ENCODE measurements at regions not wholly inside any gene's neighbourhood (a gene's known extent, or its start where the extent isn't known, plus 50 kb on each side); places are given as distances from the start of the nearest gene placed in this dataset.

DNA sequence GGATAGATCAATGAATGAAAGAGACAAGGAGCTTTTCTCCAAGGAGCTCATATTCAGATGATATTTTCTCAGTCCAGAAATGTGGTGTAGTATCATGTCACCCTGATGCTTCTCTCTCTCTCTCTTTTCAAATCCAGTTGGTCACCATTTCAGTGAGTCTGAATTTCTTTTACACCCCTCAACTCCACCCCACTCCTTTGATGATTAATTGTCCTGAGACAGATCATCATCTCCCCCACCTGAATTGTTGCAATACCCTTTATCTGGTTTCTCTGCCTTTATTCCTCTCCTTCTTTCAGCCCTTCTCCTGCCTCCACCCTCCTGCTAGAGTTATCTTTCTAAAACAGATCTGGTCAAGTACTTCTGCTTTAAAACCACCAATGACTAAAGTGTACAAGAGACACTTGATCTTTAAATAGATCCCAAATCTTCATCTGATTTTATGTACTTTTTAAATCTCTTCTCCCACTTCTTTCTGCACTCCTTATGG lies 299.8 kb downstream of the KLF5 start:
- Histone ChIP-seq H4K20me1 (ENCODE audit: insufficient read depth, low read length) (no peaks in the 10 kb centered on the region), H3K23ac (ENCODE audit: low read depth, low read length) (no peak overlapping the region), H4K8ac (ENCODE audit: low read depth in 2 of 2, low read length in 2 of 2) (no peak overlapping the region), H2AK9ac (replicated peaks; ENCODE audit: low read depth, low read length, poor library complexity) (no peak overlapping the region), H3K79me1 (ENCODE audit: low read depth in 1 of 2, low read length in 2 of 2) (no peaks in the 10 kb centered on the region), H3K9ac (ENCODE audit: low read depth, low read length) (no peak overlapping the region), H2BK120ac (ENCODE audit: low read depth, low read length) (no peak overlapping the region), H3K56ac (ENCODE audit: extremely low read depth, insufficient read depth, low read length) (no peak overlapping the region), H3K18ac (ENCODE audit: low read depth, low read length) (no peak overlapping the region), H3K9me1 (ENCODE audit: insufficient read depth, low read length) (no peaks in the 10 kb centered on the region), H4K91ac (ENCODE audit: insufficient read depth, low read depth, low read length) (no peak overlapping the region), H2BK20ac (ENCODE audit: low read depth, low read length) (no peak overlapping the region), H3K9me3 (ENCODE audit: control insufficient read depth, insufficient read depth, low read length) (no peaks in the 10 kb centered on the region), H2AK5ac (ENCODE audit: low read depth, low read length) (no peak overlapping the region), H2AFZ (replicated peaks; ENCODE audit: low read length, poor library complexity) (no peak overlapping the region), H3K4me2 (ENCODE audit: low read depth, low read length) (no peak overlapping the region), H3K27me3 (ENCODE audit: control insufficient read depth, insufficient read depth, low read length) (peaks cover 2% of the 10 kb centered on the region; the same call in 1 of the 2 replicates), H3K4me3 (ENCODE audit: insufficient read depth, low read depth, low read length) (no peak overlapping the region), H2BK5ac (ENCODE audit: low read depth, low read length, poor library complexity, severe bottlenecking) (no peak overlapping the region), H3K4ac (ENCODE audit: low read depth, low read length) (no peak overlapping the region), H3K36me3 (ENCODE audit: control insufficient read depth, insufficient read depth, low read length) (no peaks in the 10 kb centered on the region), H4K5ac (ENCODE audit: low read depth, low read length) (no peak overlapping the region), H3K14ac (replicated peaks; ENCODE audit: low read depth, low read length) (no peak overlapping the region), H3K27ac (ENCODE audit: insufficient read depth, low read length) (no peak overlapping the region), H3K4me1 (ENCODE audit: control insufficient read depth, insufficient read depth, low read length) (no peaks in the 10 kb centered on the region), H2BK15ac (ENCODE audit: low read depth, low read length) (no peak overlapping the region)
- no TSS peak for BruUV-seq (replicated peaks)
- ChIA-PET CTCF (no interaction called here), POLR2A (ENCODE audit: unreplicated experiment) (no interaction called here)
- in situ Hi-C loops (cut with MboI; ENCODE audit: low sequenced_read_pairs) (no loop called here), intact Hi-C loops (cut with micrococcal nuclease) (no loop called here), dilution Hi-C loops (cut with HindIII; ENCODE audit: low sequenced_read_pairs, unreplicated experiment) (no loop called here)
- no peak for TF ChIP-seq RAD21 (IDR thresholded peaks at IDR 0.05; ENCODE audit: low read length)
- TF ChIP-seq NFE2L2 (IDR thresholded peaks at IDR 0.05; ENCODE audit: low read depth, low read length): no peak
- TF ChIP-seq RCOR1 (IDR thresholded peaks at IDR 0.05; ENCODE audit: insufficient replicate concordance, low read length): no peak
- TF ChIP-seq SMC3 (IDR thresholded peaks at IDR 0.05; ENCODE audit: low read depth, low read length): no peak
- TF ChIP-seq, protein P1, sequence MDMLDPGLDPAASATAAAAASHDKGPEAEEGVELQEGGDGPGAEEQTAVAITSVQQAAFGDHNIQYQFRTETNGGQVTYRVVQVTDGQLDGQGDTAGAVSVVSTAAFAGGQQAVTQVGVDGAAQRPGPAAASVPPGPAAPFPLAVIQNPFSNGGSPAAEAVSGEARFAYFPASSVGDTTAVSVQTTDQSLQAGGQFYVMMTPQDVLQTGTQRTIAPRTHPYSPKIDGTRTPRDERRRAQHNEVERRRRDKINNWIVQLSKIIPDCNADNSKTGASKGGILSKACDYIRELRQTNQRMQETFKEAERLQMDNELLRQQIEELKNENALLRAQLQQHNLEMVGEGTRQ (IDR thresholded peaks at IDR 0.05; ENCODE audit: low read depth, low read length): no peak
- no peak for TF ChIP-seq POLR2A (IDR thresholded peaks at IDR 0.05; ENCODE audit: low read depth, low read length)
- TF ChIP-seq FOS (IDR thresholded peaks at IDR 0.05; ENCODE audit: low read depth, low read length): no peak
- TF ChIP-seq MAFK (IDR thresholded peaks at IDR 0.05; ENCODE audit: low read depth, low read length): no peak
- TF ChIP-seq BHLHE40 (IDR thresholded peaks at IDR 0.05; ENCODE audit: low read depth, low read length): no peak
- no peak for TF ChIP-seq CEBPB (IDR thresholded peaks at IDR 0.05; ENCODE audit: low read depth, low read length)
- TF ChIP-seq MAZ (IDR thresholded peaks at IDR 0.05; ENCODE audit: borderline replicate concordance, low read depth, low read length): no peak
- no peak for TF ChIP-seq MXI1 (IDR thresholded peaks at IDR 0.05; ENCODE audit: borderline replicate concordance, low read depth, low read length)
- no peak for TF ChIP-seq CHD1 (IDR thresholded peaks at IDR 0.05; ENCODE audit: low read depth, low read length)
- TF ChIP-seq, protein P2, sequence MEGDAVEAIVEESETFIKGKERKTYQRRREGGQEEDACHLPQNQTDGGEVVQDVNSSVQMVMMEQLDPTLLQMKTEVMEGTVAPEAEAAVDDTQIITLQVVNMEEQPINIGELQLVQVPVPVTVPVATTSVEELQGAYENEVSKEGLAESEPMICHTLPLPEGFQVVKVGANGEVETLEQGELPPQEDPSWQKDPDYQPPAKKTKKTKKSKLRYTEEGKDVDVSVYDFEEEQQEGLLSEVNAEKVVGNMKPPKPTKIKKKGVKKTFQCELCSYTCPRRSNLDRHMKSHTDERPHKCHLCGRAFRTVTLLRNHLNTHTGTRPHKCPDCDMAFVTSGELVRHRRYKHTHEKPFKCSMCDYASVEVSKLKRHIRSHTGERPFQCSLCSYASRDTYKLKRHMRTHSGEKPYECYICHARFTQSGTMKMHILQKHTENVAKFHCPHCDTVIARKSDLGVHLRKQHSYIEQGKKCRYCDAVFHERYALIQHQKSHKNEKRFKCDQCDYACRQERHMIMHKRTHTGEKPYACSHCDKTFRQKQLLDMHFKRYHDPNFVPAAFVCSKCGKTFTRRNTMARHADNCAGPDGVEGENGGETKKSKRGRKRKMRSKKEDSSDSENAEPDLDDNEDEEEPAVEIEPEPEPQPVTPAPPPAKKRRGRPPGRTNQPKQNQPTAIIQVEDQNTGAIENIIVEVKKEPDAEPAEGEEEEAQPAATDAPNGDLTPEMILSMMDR (conservative IDR thresholded peaks at IDR 0.05; ENCODE audit: low read depth, low read length): no peak
- no peak for TF ChIP-seq RFX5 (IDR thresholded peaks at IDR 0.05; ENCODE audit: low read depth, low read length)
- TF ChIP-seq, protein P3, sequence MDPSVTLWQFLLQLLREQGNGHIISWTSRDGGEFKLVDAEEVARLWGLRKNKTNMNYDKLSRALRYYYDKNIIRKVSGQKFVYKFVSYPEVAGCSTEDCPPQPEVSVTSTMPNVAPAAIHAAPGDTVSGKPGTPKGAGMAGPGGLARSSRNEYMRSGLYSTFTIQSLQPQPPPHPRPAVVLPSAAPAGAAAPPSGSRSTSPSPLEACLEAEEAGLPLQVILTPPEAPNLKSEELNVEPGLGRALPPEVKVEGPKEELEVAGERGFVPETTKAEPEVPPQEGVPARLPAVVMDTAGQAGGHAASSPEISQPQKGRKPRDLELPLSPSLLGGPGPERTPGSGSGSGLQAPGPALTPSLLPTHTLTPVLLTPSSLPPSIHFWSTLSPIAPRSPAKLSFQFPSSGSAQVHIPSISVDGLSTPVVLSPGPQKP (IDR thresholded peaks at IDR 0.05; ENCODE audit: borderline replicate concordance, low read depth, low read length): no peak
- DNase-seq: no peak
- ATAC-seq (ENCODE audit: low read depth): no peak
